HAP-1 (cell line): ENCODE measurements at regions not wholly inside any gene's neighbourhood (a gene's known extent, or its start where the extent isn't known, plus 50 kb on each side); places are given as distances from the start of the nearest gene placed in this dataset.

Experiments used
- DNase-seq, 2 experiments: peaks; one replicate each; pipeline ENCODE4 v3.0.0-alpha.2; 2016 to 2020; ENCODE audit warnings: low spot score in 2 of 2
- H3K27me3 ChIP-seq: fragments of 250-450 bp; sonication (Bioruptor Pico); 2 replicates; pipeline ENCODE4 v1.5.1; 2020; ENCODE audit warnings: low read depth, mild to moderate bottlenecking, moderate library complexity
- H3K36me3 ChIP-seq: fragments of 250-450 bp; sonication (Bioruptor Pico); replicated peaks from 2 replicates; pipeline ENCODE4 v1.5.1; 2020; ENCODE audit warnings: mild to moderate bottlenecking
- H3K4me1 ChIP-seq: fragments of 250-450 bp; sonication (Bioruptor Pico); 2 replicates; pipeline ENCODE4 v1.5.1; 2020; ENCODE audit warnings: mild to moderate bottlenecking
- H3K4me3 ChIP-seq: fragments of 250-450 bp; sonication (Bioruptor Pico); 2 replicates; pipeline ENCODE4 v1.5.1; 2020; ENCODE audit warnings: mild to moderate bottlenecking, moderate library complexity
- H3K9me3 ChIP-seq: fragments of 250-450 bp; sonication (Bioruptor Pico); 2 replicates; pipeline ENCODE4 v1.5.1; 2020; ENCODE audit warnings: mild to moderate bottlenecking, moderate library complexity
- in situ Hi-C: fragments of 300-500 bp; cut with MboI; formaldehyde crosslinking; loops from 3 replicates; pipeline ENCODE4 v1.14.3; 2020; ENCODE audit warnings: low sequenced_read_pairs, inconsistent platforms, mixed read lengths

DNA sequence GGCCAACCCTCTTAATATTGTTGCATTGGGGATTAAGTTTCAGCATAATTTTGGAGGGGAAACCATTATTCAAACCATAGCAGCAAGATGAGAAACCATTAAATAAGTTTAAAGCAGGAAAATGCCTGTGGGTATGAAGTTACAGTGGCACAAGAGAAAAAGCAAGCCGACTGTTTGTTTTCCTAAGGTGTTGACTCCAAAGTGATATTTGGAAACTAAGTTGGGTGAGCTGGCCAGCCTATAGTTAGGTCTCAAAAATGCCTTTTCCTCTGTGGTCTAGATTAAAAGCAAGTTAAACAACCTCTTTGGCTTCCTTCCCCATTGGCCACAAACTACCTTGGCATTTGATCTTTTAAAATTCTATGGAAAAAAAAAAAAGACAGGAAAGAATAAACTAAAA lies 419.8 kb upstream of the AZI2 start:
- Histone ChIP-seq H3K4me3 (no peak overlapping the region), H3K9me3 (no peaks in the 10 kb centered on the region), H3K27me3 (no peaks in the 10 kb centered on the region), H3K4me1 (no peaks in the 10 kb centered on the region), H3K36me3 (no peaks in the 10 kb centered on the region)
- DNase-seq = no peak
- in situ Hi-C loops = no loop called here

GRCh38 chr3:28777806-28778475 lies 429.3 kb upstream of the AZI2 start:
- in situ Hi-C loops = no loop called here
- Histone ChIP-seq H3K4me1 (no peaks in the 10 kb centered on the region), H3K9me3 (no peaks in the 10 kb centered on the region), H3K36me3 (no peaks in the 10 kb centered on the region), H3K4me3 (no peak overlapping the region), H3K27me3 (no peaks in the 10 kb centered on the region; the same call in 1 of the 2 replicates)
- no peak for DNase-seq

GRCh38 chr3:28780480-28780879 lies 431.9 kb upstream of the AZI2 start:
- in situ Hi-C loops = no loop called here
- Histone ChIP-seq H3K4me1 (no peaks in the 10 kb centered on the region), H3K36me3 (no peaks in the 10 kb centered on the region), H3K9me3 (no peaks in the 10 kb centered on the region), H3K4me3 (no peak overlapping the region), H3K27me3 (no peaks in the 10 kb centered on the region; the same call in 1 of the 2 replicates)
- DNase-seq = no peak

DNA sequence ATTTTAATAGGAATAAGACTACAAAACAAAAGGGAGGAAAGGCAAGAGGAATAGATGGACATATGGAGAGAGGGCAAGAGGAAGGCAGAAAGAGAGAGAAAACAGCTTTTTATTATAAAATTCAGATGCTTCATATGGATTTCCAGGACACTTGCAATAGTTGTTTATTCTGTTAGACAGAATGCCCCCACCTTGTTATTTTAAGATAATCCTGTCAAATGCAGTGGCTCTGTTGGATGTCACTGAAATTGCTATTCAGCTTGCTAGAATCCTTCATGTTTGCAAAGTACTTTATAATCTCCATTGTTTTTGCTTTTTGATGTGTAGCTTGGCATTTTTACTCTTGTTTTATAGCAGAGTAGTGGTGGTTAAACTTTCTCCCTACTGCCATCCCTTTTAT lies 432.4 kb upstream of the AZI2 start:
- Histone ChIP-seq H3K27me3 (no peaks in the 10 kb centered on the region; the same call in 1 of the 2 replicates), H3K36me3 (no peaks in the 10 kb centered on the region), H3K9me3 (no peaks in the 10 kb centered on the region), H3K4me1 (no peaks in the 10 kb centered on the region), H3K4me3 (no peak overlapping the region)
- DNase-seq = no peak
- in situ Hi-C loops = no loop called here

- H3K4me1 ChIP-seq = no peaks in the 10 kb centered on the region
- in situ Hi-C loops = no loop called here
- H3K36me3 ChIP-seq = no peaks in the 10 kb centered on the region
- no peak overlapping the region for H3K4me3 ChIP-seq
- H3K27me3 ChIP-seq = no peaks in the 10 kb centered on the region
- H3K9me3 ChIP-seq = no peaks in the 10 kb centered on the region
- DNase-seq = no peak
Observed at GRCh38 chr3:28786446-28786845, 437.8 kb upstream of the AZI2 start.

DNA sequence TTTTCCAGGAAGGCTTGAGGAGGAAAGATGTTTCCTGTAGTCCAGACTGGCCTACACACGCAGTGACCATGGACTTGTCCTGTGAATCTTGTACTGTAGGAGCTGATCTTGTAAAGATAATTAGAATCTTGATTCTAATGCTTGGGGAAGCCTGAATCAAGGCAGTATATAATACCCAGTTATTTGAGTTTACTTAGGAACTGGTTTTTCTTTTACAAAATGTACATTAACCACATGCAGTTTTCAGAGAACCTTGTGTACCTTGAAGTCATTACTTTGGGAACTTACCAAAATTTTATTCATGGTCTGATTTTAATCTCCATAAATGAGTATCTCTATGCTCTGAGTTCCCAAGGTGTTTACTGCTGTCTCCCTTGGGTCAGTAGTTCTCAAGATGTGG lies 439.9 kb upstream of the AZI2 start:
- Histone ChIP-seq H3K27me3 (no peaks in the 10 kb centered on the region), H3K4me3 (no peak overlapping the region), H3K36me3 (no peaks in the 10 kb centered on the region), H3K9me3 (no peaks in the 10 kb centered on the region), H3K4me1 (no peaks in the 10 kb centered on the region)
- in situ Hi-C loops = no loop called here
- no peak for DNase-seq

- Histone ChIP-seq H3K27me3 (no peaks in the 10 kb centered on the region), H3K9me3 (no peaks in the 10 kb centered on the region), H3K4me3 (no peak overlapping the region), H3K4me1 (no peaks in the 10 kb centered on the region), H3K36me3 (no peaks in the 10 kb centered on the region)
- in situ Hi-C loops = no loop called here
- no peak for DNase-seq
Observed at GRCh38 chr3:28791713-28792255, 443.2 kb upstream of the AZI2 start.

DNA sequence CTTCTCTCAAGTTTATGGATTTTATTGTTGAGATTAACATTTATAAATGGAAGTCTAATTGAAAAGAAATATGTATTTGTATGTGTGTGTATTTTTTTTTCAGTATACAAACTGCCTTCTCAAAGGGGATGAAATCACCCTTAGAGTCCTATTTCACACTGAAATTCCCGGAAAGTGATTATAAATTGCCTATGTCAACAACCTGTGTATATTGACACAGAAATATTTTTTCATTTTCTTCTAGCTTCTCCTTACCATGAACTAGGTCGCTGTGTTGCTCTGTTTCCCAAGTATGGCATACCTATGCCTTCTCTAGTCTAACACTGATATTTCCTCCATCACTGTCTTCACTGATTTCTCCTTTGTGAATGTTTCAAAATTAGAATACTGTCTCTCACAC lies 444.0 kb upstream of the AZI2 start:
- Histone ChIP-seq H3K27me3 (no peaks in the 10 kb centered on the region), H3K36me3 (no peaks in the 10 kb centered on the region), H3K4me3 (no peak overlapping the region), H3K4me1 (no peaks in the 10 kb centered on the region), H3K9me3 (no peaks in the 10 kb centered on the region)
- DNase-seq = no peak
- in situ Hi-C loops = no loop called here

DNA sequence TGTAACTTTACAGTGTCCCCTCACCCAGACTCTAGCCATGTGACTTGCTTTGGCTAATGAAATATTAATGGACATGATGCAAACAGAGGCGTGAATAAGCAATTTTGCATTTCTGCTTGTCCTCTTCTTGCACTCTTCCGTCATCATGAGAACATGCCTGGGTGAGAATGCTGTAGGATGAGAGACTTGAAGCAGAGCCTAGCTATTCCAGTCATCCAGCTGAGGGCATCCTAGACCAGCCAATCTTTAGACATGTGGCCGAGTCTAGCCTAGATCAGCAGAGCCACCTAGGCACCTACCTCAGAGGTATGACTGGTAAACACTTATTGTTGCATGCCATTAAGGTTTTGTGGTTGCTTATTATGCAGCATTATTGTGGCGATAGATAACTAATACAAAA lies 450.5 kb upstream of the AZI2 start:
- no peaks in the 10 kb centered on the region for H3K4me1 ChIP-seq
- no peaks in the 10 kb centered on the region for H3K27me3 ChIP-seq
- H3K36me3 ChIP-seq = no peaks in the 10 kb centered on the region
- no peaks in the 10 kb centered on the region for H3K9me3 ChIP-seq
- no peak for DNase-seq
- no peak overlapping the region for H3K4me3 ChIP-seq
- in situ Hi-C loops = no loop called here

- H3K4me1 ChIP-seq = no peaks in the 10 kb centered on the region
- H3K36me3 ChIP-seq = no peaks in the 10 kb centered on the region
- in situ Hi-C loops = no loop called here
- no peaks in the 10 kb centered on the region for H3K27me3 ChIP-seq
- no peak for DNase-seq
- H3K9me3 ChIP-seq = no peaks in the 10 kb centered on the region
- H3K4me3 ChIP-seq = no peak overlapping the region
Observed at GRCh38 chr3:28800203-28800602, 451.6 kb upstream of the AZI2 start.

DNA sequence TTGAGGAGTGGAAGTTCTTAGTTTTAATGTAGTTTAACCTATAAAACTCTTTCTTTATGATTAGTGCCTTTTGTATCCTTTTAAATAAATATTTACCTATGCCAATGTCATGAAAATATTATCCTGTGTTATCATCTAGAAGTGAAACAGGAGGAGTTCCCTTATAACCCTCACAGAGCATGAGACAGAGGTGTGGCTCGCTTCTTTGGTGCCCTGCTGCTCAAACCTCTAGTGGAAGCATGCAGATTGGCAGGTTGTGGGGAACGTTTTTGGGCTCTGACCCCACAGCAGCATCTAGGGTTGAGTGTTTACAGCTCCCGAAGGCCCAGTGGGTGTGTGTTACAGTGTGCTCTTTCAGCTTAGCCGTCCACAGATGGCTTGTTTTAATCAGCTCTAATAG lies 459.4 kb upstream of the AZI2 start:
- no peak for DNase-seq
- Histone ChIP-seq H3K4me1 (no peaks in the 10 kb centered on the region), H3K4me3 (no peak overlapping the region), H3K36me3 (no peaks in the 10 kb centered on the region), H3K27me3 (no peaks in the 10 kb centered on the region), H3K9me3 (no peaks in the 10 kb centered on the region)
- in situ Hi-C loops = no loop called here

DNA sequence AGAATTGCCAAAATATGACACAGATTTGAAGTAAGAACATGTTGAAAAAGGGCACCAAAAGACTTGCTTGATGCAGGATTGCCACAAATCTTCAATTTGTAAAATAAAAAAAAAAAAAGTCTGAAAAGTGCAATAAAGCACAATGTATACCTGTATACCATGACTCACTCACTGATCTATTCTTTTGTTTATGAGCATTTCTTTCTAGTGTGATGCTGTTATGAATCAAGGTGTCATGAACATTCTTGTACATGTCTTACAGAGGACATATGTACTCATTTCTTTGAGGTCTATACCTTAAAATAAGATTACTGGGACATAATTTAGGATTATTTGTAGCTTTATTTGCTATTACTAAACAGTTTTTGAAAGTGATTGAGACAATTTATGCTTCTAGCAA lies 464.9 kb upstream of the RBMS3 start:
- 0 out of 2 replicates have a peak, but pooled peaks cover 2% of the 10 kb centered on the region for H3K27me3 ChIP-seq
- H3K4me1 ChIP-seq = no peaks in the 10 kb centered on the region
- H3K9me3 ChIP-seq = no peaks in the 10 kb centered on the region
- DNase-seq = no peak
- no peak overlapping the region for H3K4me3 ChIP-seq
- no peaks in the 10 kb centered on the region for H3K36me3 ChIP-seq
- in situ Hi-C loops = no loop called here

- H3K4me1 ChIP-seq = no peaks in the 10 kb centered on the region
- H3K9me3 ChIP-seq = no peaks in the 10 kb centered on the region
- H3K27me3 ChIP-seq = no peaks in the 10 kb centered on the region
- no peaks in the 10 kb centered on the region for H3K36me3 ChIP-seq
- DNase-seq = no peak
- in situ Hi-C loops = no loop called here
- no peak overlapping the region for H3K4me3 ChIP-seq
Observed at GRCh38 chr3:28824316-28824715, 456.6 kb upstream of the RBMS3 start.

- in situ Hi-C loops = no loop called here
- no peak for DNase-seq
Observed at GRCh38 chr3:28826840-28827239, 454.0 kb upstream of the RBMS3 start.

DNA sequence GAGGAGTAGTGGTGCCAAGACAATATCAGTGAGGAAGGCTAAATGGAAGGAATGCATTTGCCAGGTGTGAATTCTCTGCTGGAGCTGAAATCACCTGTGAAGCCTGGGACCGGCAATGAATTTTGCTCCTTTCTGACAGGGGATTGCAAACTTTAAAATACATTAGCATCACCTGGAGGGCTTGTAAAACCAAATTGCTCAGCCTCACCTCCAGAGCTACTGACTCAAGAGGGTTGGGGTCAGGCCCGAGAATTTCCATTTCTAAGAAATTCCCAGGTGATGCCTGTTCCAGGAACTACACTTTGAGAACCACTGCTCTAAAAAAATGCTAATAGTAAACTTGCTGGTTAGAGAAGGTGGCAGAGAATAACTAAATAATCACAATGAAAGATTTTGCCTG lies 445.6 kb upstream of the RBMS3 start:
- Histone ChIP-seq H3K9me3 (0 out of 2 replicates have a peak, but pooled peaks cover 3% of the 10 kb centered on the region), H3K27me3 (no peaks in the 10 kb centered on the region; the same call in 1 of the 2 replicates), H3K4me3 (no peak overlapping the region), H3K4me1 (no peaks in the 10 kb centered on the region), H3K36me3 (no peaks in the 10 kb centered on the region)
- in situ Hi-C loops = no loop called here
- no peak for DNase-seq

More at GRCh38 chr3:28826840-28827239, 454.0 kb upstream of the RBMS3 start:
- Histone ChIP-seq H3K4me3 (no peak overlapping the region), H3K4me1 (no peaks in the 10 kb centered on the region), H3K9me3 (0 out of 2 replicates have a peak, but pooled peaks cover 3% of the 10 kb centered on the region), H3K36me3 (no peaks in the 10 kb centered on the region), H3K27me3 (no peaks in the 10 kb centered on the region)
